Activated T-cell treated with anti-CD3 and anti-CD28 coated beads, Interleukin-2, amount 50 U/mL, for 4 hours (primary cell): ENCODE measurements at regions not wholly inside any gene's neighbourhood (a gene's known extent, or its start where the extent isn't known, plus 50 kb on each side); places are given as distances from the start of the nearest gene placed in this dataset.

ENCODE experiments used
- ATAC-seq, 2 donors: fragments of 200-7000 bp; cut with Tn5 transposase; one replicate each; pipeline ENCODE4 v1.10.0; 2021
- DNase-seq: peaks from one replicate; pipeline ENCODE4 v3.0.0-alpha.2; 2020
- H3K27me3 Mint-ChIP-seq: one replicate; pipeline ENCODE4 v1.8.0; 2021; ENCODE audit warnings: low read depth, mixed read lengths
- H3K36me3 Mint-ChIP-seq: one replicate; pipeline ENCODE4 v1.8.0; 2022; ENCODE audit warnings: mixed read lengths; ENCODE audit not compliant: insufficient read depth
- H3K4me1 Mint-ChIP-seq: one replicate; pipeline ENCODE4 v1.8.0; 2021; ENCODE audit warnings: low read depth, mixed read lengths
- H3K4me3 Mint-ChIP-seq: one replicate; pipeline ENCODE4 v1.8.0; 2021; ENCODE audit warnings: mild to moderate bottlenecking, moderate library complexity, mixed read lengths
- H3K9me3 Mint-ChIP-seq: one replicate; pipeline ENCODE4 v1.8.0; 2021; ENCODE audit warnings: mixed read lengths

DNA sequence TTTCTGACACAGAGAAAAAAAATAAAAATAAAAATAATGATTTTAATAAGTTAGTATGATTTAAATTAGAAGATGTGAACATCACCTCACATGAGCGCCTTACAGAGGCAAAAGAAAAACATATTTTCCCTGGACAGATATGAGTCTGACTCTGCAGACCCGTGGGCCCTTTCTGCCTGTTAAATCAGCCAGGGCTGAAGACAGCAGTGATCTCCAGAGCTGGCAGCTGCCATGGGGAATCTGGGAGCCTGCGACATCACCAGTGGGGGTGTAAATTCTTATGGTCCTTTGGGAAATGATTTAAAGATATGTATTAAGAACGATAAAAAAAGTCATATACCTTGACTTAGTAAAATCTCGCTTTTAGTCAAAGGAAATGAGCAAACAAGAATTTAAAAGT lies 65.7 kb upstream of the FOXF1 start:
- Mint-ChIP-seq H3K27me3 (peaks cover 15% of the 10 kb centered on the region), H3K4me3 (no peak overlapping the region), H3K36me3 (no peaks in the 10 kb centered on the region), H3K4me1 (no peaks in the 10 kb centered on the region), H3K9me3 (no peaks in the 10 kb centered on the region)
- DNase-seq (no peak), ATAC-seq (no peak)

DNA sequence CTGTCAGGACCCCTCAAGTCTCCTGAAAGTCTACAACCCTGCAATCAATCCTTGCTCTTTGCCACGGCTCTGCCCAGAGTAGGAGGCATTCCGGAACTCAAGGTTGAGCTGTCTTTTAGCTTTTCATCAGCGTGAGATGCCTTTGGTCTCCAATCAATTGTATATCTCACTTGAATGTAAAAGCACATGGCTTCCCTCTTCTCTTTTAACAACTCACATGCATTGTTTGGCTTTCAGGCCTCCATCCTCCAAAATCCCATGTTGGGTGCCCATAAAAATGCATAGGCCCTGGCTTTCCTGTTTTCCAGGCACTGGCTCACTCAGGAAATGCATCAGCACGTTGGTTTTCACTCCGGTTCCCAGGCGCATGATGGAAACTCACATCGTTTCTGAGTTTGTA lies 64.0 kb upstream of the FOXF1 start:
- no peak overlapping the region for H3K4me3 Mint-ChIP-seq
- ATAC-seq (no peak), DNase-seq (no peak)
- no peaks in the 10 kb centered on the region for H3K36me3 Mint-ChIP-seq
- H3K4me1 Mint-ChIP-seq, result no peaks in the 10 kb centered on the region
- peaks cover 26% of the 10 kb centered on the region for H3K27me3 Mint-ChIP-seq
- no peaks in the 10 kb centered on the region for H3K9me3 Mint-ChIP-seq

DNA sequence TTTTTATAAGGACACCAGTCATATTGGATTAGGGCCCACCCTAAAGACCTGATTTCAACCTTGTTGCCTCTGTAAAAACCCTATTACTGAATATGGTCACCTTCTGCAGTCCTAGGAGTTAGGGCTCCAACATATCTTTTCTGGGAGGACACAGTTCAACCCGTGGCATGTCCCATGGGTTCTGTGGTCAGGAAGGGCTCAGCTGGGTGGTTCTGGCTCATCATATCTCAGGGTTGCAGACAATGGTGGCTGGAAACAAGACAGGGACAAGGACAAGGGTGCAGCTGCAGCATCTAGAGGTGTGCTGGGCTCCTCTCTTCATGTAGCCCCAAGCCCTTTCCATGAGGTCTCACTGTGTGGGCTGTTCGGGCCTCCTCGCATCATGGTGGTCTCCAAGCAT lies 63.1 kb upstream of the FOXF1 start:
- Mint-ChIP-seq H3K9me3 (no peaks in the 10 kb centered on the region), H3K4me1 (no peaks in the 10 kb centered on the region), H3K27me3 (peaks cover 21% of the 10 kb centered on the region), H3K4me3 (no peak overlapping the region), H3K36me3 (no peaks in the 10 kb centered on the region)
- ATAC-seq (no peak), DNase-seq (no peak)

DNA sequence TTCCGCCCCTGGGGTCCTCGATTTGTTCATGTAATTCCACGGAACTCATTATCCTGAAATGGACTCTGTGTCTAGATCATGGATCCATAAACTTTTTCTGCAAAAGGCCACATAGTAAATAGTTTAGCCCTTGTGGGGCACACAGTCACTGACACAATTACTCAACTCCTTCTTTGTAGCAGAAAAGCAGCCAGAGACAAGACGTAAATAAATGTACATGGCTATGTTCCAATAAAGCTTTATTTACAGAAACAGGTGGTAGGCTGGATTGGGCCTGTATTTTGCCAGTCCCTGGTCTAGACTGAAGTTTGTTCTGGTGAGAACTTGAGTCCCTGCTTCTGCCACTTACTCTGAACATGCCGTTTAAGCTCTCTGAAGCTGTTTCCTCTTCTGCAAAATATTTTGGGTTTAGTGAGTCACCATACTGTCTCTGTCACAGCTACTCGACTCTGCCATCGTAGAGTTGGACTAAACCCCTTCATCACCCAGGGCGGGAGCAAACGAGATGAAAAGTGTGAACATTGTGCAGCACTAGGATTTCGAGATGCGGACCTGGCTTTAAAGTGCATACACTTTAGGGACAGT lies 61.9 kb upstream of the FOXF1 start:
- no peak for ATAC-seq
- Mint-ChIP-seq H3K4me3 (no peak overlapping the region), H3K9me3 (no peaks in the 10 kb centered on the region), H3K4me1 (no peaks in the 10 kb centered on the region), H3K36me3 (no peaks in the 10 kb centered on the region), H3K27me3 (peaks cover 20% of the 10 kb centered on the region)
- DNase-seq, result no peak

DNA sequence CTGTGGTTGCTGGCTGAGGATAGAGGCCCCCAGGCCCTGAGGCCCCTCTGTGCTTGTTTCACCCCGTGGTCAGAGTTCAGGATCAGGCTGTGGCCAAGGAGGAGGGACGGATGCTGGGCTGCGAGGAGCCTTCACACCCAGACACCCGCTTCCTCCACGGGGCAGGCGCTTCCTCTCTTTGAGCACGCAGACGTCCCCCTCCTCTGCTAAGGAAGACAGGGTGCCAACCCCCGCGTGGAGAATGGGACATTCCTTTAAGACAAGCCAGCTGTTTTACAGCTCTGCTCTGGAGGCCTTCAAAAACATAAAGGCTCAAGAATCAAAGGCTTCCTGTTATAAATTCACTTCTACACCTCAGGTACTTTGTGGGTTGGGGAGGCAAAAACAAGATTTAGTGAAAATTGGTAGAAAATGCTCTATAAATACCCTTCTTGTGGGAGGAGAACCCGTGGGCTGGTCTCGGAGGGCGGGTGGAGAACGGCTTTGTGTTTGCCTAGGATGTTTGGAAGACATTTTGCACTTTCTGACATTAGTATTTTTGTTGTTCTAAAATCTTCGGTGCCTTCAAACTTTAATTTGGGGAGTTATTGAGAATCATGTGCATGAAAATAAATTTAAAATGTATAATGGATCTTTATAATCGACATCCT lies 60.8 kb upstream of the FOXF1 start:
- ATAC-seq (no peak), DNase-seq (no peak)
- Mint-ChIP-seq H3K4me1 (no peaks in the 10 kb centered on the region), H3K4me3 (no peak overlapping the region), H3K27me3 (peaks cover 16% of the 10 kb centered on the region), H3K36me3 (no peaks in the 10 kb centered on the region), H3K9me3 (no peaks in the 10 kb centered on the region)

DNA sequence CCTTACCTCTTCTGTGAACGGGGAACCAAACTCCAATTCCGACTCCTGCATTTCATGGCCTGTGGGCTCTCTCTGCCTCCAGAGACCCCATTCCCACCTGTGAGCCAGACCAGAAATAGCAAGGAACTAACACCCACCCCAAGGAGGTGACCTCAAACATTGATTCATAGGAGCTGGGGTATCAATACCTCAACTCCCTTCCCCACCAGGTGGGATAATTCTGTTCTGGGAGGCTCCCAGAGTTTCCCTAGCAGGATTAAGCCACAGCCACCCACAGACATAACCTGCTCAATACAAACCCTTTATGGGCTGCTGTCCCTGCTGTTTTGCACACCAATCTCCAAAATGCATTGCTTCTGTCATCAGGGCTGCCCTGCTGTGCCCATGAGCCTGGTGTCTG lies 59.6 kb upstream of the FOXF1 start:
- no peaks in the 10 kb centered on the region for H3K4me1 Mint-ChIP-seq
- ATAC-seq, result no peak
- H3K4me3 Mint-ChIP-seq, result no peak overlapping the region
- no peaks in the 10 kb centered on the region for H3K9me3 Mint-ChIP-seq
- no peaks in the 10 kb centered on the region for H3K36me3 Mint-ChIP-seq
- no peak for DNase-seq
- peaks cover 16% of the 10 kb centered on the region for H3K27me3 Mint-ChIP-seq

DNA sequence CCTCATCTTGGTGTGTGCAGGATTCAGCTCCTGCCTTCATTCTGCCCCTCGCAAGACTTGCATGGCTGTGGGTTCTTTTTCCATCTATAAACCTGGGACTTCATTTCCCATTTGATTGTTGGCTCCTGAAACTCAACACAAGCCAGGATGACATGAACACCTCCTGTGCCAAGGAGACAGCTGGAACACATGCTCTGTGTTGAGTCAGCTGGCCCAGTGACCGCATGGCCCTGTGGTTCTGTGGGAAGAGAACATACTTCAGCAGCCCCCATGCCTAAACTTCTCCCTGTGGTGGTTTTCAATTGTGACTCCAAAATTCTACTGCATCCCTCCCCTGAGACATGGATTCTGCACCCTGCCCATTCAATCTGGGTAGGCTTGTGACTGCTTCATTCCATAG lies 57.9 kb upstream of the FOXF1 start:
- H3K4me3 Mint-ChIP-seq, result no peak overlapping the region
- peaks cover 12% of the 10 kb centered on the region for H3K27me3 Mint-ChIP-seq
- H3K9me3 Mint-ChIP-seq, result no peaks in the 10 kb centered on the region
- ATAC-seq (no peak), DNase-seq (no peak)
- H3K4me1 Mint-ChIP-seq, result no peaks in the 10 kb centered on the region
- H3K36me3 Mint-ChIP-seq, result no peaks in the 10 kb centered on the region

DNA sequence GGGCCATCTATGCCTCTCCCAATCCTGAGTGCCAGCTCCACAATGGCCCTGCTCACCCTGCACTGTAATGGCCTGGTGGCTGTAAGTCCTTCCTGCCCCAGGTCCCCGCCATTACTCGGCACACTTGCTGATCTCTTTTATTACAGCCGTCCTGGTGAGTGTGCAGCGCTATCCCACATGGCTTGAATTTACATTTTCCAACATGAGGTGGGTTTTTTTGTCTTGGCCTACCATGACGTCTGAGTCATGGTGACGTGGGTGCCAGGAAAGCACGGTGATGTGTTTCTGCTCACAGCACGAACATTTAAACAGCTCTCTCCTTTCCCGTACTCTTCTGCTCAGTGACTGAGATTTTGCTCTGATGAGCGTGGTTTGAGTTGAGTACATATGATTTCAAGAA lies 55.2 kb upstream of the FOXF1 start:
- no peak overlapping the region for H3K4me3 Mint-ChIP-seq
- no peaks in the 10 kb centered on the region for H3K9me3 Mint-ChIP-seq

DNA sequence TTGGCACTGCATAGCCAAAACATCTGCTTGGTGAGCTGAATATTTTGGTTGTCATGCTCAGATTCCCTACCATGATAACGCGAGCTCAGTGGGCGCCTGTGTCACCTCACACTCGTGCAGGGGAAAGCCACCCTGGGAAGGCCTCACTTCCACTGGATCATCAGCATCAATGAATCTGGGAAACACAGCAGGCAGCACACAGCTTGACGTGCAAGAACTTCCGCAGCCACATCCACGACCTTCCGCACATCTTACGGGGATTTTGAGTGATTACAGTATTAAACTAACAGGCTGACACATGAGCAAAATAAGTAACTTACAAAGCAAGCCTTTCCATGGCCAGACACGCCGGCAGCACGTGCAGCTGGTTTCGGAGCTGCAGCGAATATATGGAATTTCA lies 54.7 kb upstream of the FOXF1 start:
- no peaks in the 10 kb centered on the region for H3K36me3 Mint-ChIP-seq
- H3K9me3 Mint-ChIP-seq, result no peaks in the 10 kb centered on the region
- no peak for DNase-seq
- H3K27me3 Mint-ChIP-seq, result peaks cover 15% of the 10 kb centered on the region
- no peak overlapping the region for H3K4me3 Mint-ChIP-seq
- ATAC-seq, result no peak
- no peaks in the 10 kb centered on the region for H3K4me1 Mint-ChIP-seq

More for the DNA sequence above, 55.2 kb upstream of the FOXF1 start:
- no peak for DNase-seq
- Mint-ChIP-seq H3K27me3 (peaks cover 18% of the 10 kb centered on the region), H3K36me3 (no peaks in the 10 kb centered on the region), H3K4me1 (no peaks in the 10 kb centered on the region)
- no peak for ATAC-seq

DNA sequence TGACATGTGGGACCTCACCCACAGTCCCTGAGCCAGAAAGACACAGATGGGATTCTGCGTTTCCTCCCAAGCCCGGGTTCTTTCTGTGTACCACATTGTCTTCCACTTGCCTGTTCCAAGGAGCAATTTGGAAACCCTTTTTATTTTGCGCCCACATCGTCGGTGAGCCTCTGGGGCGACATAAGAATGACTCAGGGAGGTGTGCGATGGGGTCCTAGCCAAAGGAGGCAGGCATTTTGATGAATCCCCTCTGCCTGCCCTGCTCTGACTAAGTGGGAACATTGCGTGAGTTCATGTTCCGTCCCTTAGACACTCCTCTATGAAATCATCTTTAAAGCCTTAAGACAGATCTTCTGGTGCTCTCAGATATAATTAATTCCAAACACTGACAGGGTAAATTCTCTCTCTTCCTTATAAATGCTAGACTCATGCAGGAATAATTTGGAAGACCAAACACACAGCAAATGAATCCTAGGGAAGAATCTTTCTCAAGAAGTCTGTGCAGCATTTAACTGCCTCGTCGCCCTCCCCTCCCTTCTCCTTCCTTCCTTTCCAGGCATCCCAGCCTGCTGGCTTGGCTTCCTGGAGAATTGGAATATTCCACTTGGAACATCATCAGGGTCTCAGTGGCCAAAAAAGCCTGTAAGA lies 52.7 kb upstream of the FOXF1 start:
- ATAC-seq, result no peak

DNA sequence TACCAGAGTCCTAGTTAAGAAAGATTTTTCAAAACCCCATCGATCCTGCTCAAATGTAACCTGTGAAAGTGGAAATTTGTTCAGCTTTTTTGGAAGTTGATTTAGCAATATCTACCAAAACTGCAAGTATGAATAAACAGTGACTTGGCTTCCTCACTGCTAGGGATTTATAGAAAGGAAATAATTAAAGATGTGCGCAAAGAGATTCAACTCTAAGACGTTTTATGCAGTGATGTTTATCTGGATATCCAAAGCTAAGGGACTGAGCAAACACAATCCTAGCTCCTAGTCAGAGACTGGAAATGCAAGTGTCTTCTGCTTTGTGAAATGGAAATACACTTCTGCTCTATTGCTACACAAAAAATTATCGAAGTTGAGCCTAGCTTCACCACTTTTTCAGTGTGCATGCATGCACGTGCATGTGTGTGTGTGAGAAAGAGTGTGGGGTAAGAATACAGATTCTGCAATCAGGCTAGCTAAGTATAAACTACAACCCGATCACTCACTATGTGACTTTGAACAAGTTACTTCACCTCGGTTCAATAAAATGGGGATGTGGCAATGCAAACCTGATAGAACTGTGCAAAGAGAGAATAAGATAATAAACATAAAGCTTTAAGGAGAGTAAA lies 52.1 kb upstream of the FOXF1 start:
- ATAC-seq (no peak), DNase-seq (no peak)
- Mint-ChIP-seq H3K36me3 (no peaks in the 10 kb centered on the region), H3K9me3 (peaks cover 4% of the 10 kb centered on the region), H3K4me1 (no peaks in the 10 kb centered on the region), H3K4me3 (no peak overlapping the region), H3K27me3 (peaks cover 11% of the 10 kb centered on the region)

More for the DNA sequence above, 52.7 kb upstream of the FOXF1 start:
- Mint-ChIP-seq H3K27me3 (peaks cover 11% of the 10 kb centered on the region), H3K9me3 (peaks cover 4% of the 10 kb centered on the region), H3K4me3 (no peak overlapping the region), H3K4me1 (no peaks in the 10 kb centered on the region), H3K36me3 (no peaks in the 10 kb centered on the region)
- no peak for DNase-seq

DNA sequence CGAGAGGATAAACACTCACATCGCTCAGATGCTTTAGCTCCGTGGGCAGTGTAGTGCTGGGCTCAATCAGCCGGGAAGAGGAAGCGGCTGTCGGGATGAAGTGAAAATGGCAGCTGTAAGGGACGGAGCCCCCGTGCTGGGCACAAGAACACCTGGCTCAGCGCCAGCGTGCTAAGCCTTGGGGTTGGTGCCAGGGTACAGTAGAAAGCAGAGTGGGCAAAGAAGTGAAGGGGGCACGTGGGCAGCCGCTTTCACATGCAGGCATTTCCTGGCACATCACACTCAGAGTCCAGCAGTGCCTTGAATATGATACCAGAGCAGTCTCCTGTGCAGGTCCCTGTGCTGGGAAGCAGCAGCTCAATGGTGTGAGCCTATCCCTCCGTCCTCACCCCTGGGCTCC lies 51.1 kb upstream of the FOXF1 start:
- Mint-ChIP-seq H3K4me1 (no peaks in the 10 kb centered on the region), H3K9me3 (peaks cover 10% of the 10 kb centered on the region), H3K36me3 (no peaks in the 10 kb centered on the region), H3K27me3 (peaks cover 11% of the 10 kb centered on the region), H3K4me3 (no peak overlapping the region)
- ATAC-seq, result no peak
- DNase-seq, result no peak
